Liver (tissue), 3 donors: ENCODE measurements at regions not wholly inside any gene's neighbourhood (a gene's known extent, or its start where the extent isn't known, plus 50 kb on each side); places are given as distances from the start of the nearest gene placed in this dataset.

Experiments
- ATF3 ChIP-seq: IDR thresholded peaks from 2 replicates; pipeline ENCODE4 v1.6.1; 2016; ENCODE audit warnings: antibody characterized with exemption
- CTCF ChIP-seq: fragments of 150-350 bp; IDR thresholded peaks from 2 replicates; pipeline ENCODE4 v1.5.1; 2017; ENCODE audit warnings: improper control_type of control experiment, low read depth, low read length; ENCODE audit not compliant: missing input control
- FOXA1 ChIP-seq: IDR thresholded peaks from 2 replicates; pipeline ENCODE4 v1.6.1; 2016; ENCODE audit warnings: antibody characterized with exemption
- GABPA ChIP-seq, 2 donors: IDR thresholded peaks in 1 of 2; conservative IDR thresholded peaks in 1 of 2; 2 replicates each; pipeline ENCODE4 v1.6.1; 2016; ENCODE audit warnings: antibody characterized with exemption in 2 of 2, mild to moderate bottlenecking in 1 of 2, moderate library complexity in 1 of 2
- JUND ChIP-seq, 2 donors: IDR thresholded peaks; 2 replicates each; pipeline ENCODE4 v1.6.1; 2016; ENCODE audit warnings: antibody characterized with exemption in 2 of 2
- MAX ChIP-seq: IDR thresholded peaks from 2 replicates; pipeline ENCODE4 v1.6.1; 2016; ENCODE audit warnings: antibody characterized with exemption
- REST ChIP-seq: IDR thresholded peaks from 2 replicates; pipeline ENCODE4 v1.6.1; 2016; ENCODE audit warnings: antibody characterized with exemption, mild to moderate bottlenecking
- TAF1 ChIP-seq: conservative IDR thresholded peaks from 2 replicates; pipeline ENCODE4 v1.6.1; 2016; ENCODE audit warnings: antibody characterized with exemption, mild to moderate bottlenecking
- donor health status: healthy.
- donor health status: healthy.

- TF ChIP-seq MAX (no peak), TAF1 (no peak), CTCF (no peak), GABPA (IDR thresholded peaks at IDR 0.05 in 1 of 2, conservative IDR thresholded peaks at IDR 0.05 in 1 of 2) (no peak), FOXA1 (no peak), ATF3 (no peak), REST (no peak), JUND (IDR thresholded peaks at IDR 0.05) (no peak)
These were observed 51.3 kb downstream of the KRTAP19-8 start for GRCh38 chr21:30986965-30987364.
